Pancreas (tissue), 10 donors: ENCODE measurements at regions not wholly inside any gene's neighbourhood (a gene's known extent, or its start where the extent isn't known, plus 50 kb on each side); places are given as distances from the start of the nearest gene placed in this dataset.

ENCODE experiments used
- ATAC-seq, 4 donors: fragments of 200-7000 bp; cut with Tn5 transposase; one replicate each; pipeline versions ENCODE4 v1.8.0 to v1.9.1; 2020; ENCODE audit warnings: mild to moderate bottlenecking in 4 of 4, moderate library complexity in 4 of 4
- DNase-seq, 6 donors: peaks; one replicate each; pipeline ENCODE4 v3.0.0-alpha.2; 2020
- FAIRE-seq: peaks from 2 replicates; lab custom pipeline; 2012; peaks lifted over from hg19 to GRCh38; lab: Jason Lieb, UNC
- H3K27ac ChIP-seq, 4 donors: fragments of 200-600 bp; sonication (generic); 1 replicate in 3 of 4; 2 replicates in 1 of 4; pipeline versions ENCODE4 v1.5.0 to v1.8.0; 2020
- H3K27me3 ChIP-seq, 4 donors: fragments of 200-600 bp; one replicate each; pipeline ENCODE4 v1.8.0; 2021
- H3K36me3 ChIP-seq, 3 donors: fragments of 200-600 bp; sonication (generic) in 1 of 3; one replicate each; pipeline versions ENCODE4 v1.5.0 to v1.8.0; 2020 to 2021
- H3K4me1 ChIP-seq, 3 donors: fragments of 200-600 bp; one replicate each; pipeline ENCODE4 v1.8.0; 2021
- H3K4me3 ChIP-seq, 4 donors: fragments of 200-600 bp; sonication (generic) in 2 of 4; one replicate each; pipeline versions ENCODE4 v1.5.0 to v1.8.0; 2020 to 2021
- H3K9me3 ChIP-seq, 4 donors: fragments of 200-600 bp; one replicate each; pipeline ENCODE4 v1.8.0; 2021
- WGBS, 2 donors: extraction: QIAGEN DNeasy Blood & Tissue Kit; methylation state at CpG; one replicate each; pipeline ENCODE4 v1.1.7; 2013; 5-methylcytosine and 5-hydroxymethylcytosine counted together
- intact Hi-C, 3 donors: fragments of 100-400 bp; cut with DNase I; formaldehyde crosslinking; loops; one replicate each; pipeline versions ENCODE4 v1.11.1 to v1.14.2; 2022
- TF ChIP-seq, protein P1 (sequence below), 4 donors: fragments of 200-600 bp; sonication (generic) in 3 of 4; IDR thresholded peaks; one replicate each; pipeline versions ENCODE4 v1.5.0 to v1.8.0; 2021; ENCODE audit warnings: antibody characterized with exemption in 4 of 4
- donor health status: healthy with polysubstance abuse.
- donor health status: DM: no; HTN: no; CAD: no; lungs with moderate emphysema.
- donor health status: DM: no; HTN: no; CAD: no.
- donor health status: control.
- donor health status: control.
- donor health status: Bipolar disorder and iron deficiency.
- donor health status: DM: yes; HTN: yes; CAD: no.
- donor health status: DM: no; HTN: no; CAD: no.
- donor health status: DM: no; HTN: no; CAD: no.
- donor health status: DM: yes; HTN: yes; CAD: no.

- no peaks in the 10 kb centered on the region for H3K36me3 ChIP-seq
- no peak overlapping the region for H3K4me3 ChIP-seq
- no peak overlapping the region for H3K27ac ChIP-seq
- ATAC-seq (no peak), FAIRE-seq (no peak), DNase-seq (no peak)
- WGBS, 2 donors, result 45 to 47% methylated on average over 6 of the region's 6 CpGs
- peaks cover 0 to 8% (median 0%) of the 10 kb centered on the region in 4 donors for H3K27me3 ChIP-seq
- no peaks in the 10 kb centered on the region for H3K4me1 ChIP-seq
- TF ChIP-seq, protein P1, sequence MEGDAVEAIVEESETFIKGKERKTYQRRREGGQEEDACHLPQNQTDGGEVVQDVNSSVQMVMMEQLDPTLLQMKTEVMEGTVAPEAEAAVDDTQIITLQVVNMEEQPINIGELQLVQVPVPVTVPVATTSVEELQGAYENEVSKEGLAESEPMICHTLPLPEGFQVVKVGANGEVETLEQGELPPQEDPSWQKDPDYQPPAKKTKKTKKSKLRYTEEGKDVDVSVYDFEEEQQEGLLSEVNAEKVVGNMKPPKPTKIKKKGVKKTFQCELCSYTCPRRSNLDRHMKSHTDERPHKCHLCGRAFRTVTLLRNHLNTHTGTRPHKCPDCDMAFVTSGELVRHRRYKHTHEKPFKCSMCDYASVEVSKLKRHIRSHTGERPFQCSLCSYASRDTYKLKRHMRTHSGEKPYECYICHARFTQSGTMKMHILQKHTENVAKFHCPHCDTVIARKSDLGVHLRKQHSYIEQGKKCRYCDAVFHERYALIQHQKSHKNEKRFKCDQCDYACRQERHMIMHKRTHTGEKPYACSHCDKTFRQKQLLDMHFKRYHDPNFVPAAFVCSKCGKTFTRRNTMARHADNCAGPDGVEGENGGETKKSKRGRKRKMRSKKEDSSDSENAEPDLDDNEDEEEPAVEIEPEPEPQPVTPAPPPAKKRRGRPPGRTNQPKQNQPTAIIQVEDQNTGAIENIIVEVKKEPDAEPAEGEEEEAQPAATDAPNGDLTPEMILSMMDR (IDR thresholded peaks at IDR 0.05), result no peak
- no peaks in the 10 kb centered on the region for H3K9me3 ChIP-seq
- intact Hi-C loops, result no loop called here
Measured at GRCh38 chr2:45171136-45171501, 161.9 kb upstream of the SIX2 start.

GRCh38 chr2:45170191-45171135, 161.2 kb upstream of the SIX2 start:
- Histone ChIP-seq H3K36me3 (no peaks in the 10 kb centered on the region), H3K9me3 (no peaks in the 10 kb centered on the region), H3K27ac (no peak overlapping the region), H3K27me3 (peaks cover 0 to 10% (median 0%) of the 10 kb centered on the region in 4 donors), H3K4me3 (peak overlapping the region in 2 of 4 donors; percentile 49 to 62), H3K4me1 (no peaks in the 10 kb centered on the region)
- TF ChIP-seq, protein P1 (IDR thresholded peaks at IDR 0.05), result no peak
- DNase-seq, result peak in 2 of 6 donors; percentile 25 to 78
- WGBS, 2 donors, result 63% methylated on average over 54 to 56 of the region's 56 CpGs
- FAIRE-seq, result no peak
- intact Hi-C loops, result no loop called here
- ATAC-seq, result peak in 2 of 4 donors; percentile 1 to 2

DNA sequence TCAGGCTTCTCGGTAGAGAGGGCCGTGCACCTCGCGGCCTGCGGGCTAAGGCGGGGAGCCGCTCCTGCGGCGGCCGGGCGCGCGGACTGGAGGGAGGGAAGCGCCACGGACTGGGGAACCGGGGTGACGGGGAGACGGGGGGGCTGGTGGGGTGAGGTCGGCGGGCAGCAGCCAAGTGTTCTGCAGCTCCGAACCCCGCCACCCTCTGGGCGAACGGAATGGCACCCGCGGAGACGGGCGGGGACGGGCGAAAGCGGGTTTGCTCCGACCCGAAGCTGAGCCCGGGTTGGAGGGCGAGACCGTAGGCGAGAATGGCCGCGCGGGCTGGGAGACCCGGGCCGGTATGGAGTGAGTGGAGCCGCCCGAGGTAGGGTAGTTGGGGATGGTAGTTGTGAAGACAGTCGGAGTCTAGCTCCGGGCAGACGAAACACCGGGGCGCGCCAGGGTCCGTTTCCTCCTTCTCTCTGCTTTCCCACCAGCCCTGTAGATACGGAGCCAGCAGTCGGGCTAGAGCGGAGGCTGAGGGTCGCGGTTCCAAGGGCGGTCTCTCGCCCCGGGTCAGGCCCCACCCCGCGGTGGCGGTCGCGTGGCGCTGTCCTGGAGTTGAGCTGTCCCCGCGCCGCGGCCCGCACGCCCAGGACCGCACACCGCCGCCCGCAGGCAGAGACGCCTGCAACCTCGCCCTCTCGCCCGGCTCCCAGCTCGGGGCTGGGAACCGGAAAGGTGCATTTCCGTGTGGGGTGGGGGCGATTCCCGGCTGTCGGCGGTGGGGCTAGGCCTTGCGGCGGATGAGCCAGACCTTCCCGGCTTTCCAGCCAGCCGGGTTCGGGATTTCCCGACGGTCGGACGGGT, 160.3 kb upstream of the SIX2 start:
- Histone ChIP-seq H3K27me3 (peaks cover 0 to 10% (median 0%) of the 10 kb centered on the region in 4 donors), H3K4me1 (no peaks in the 10 kb centered on the region), H3K9me3 (no peaks in the 10 kb centered on the region), H3K36me3 (no peaks in the 10 kb centered on the region), H3K4me3 (peak overlapping the region; percentile 38 to 62 (median 46)), H3K27ac (peak overlapping the region in 3 of 4 donors; percentile 13 to 46 (median 35))
- ATAC-seq (peak; percentile 71 to 77 (median 76)), FAIRE-seq (no peak), DNase-seq (peak; percentile 16 to 80 (median 40))
- 2% methylated on average over 59 to 95 of the region's 95 CpGs for WGBS, 2 donors
- intact Hi-C loops, result no loop called here
- TF ChIP-seq, protein P1 (IDR thresholded peaks at IDR 0.05), result no peak

GRCh38 chr2:45168711-45169338, 159.6 kb upstream of the SIX2 start:
- peak; percentile 69 to 82 (median 76) for ATAC-seq
- WGBS, 2 donors, result 1 to 2% methylated on average over 60 to 70 of the region's 70 CpGs
- Histone ChIP-seq H3K4me1 (no peaks in the 10 kb centered on the region), H3K9me3 (no peaks in the 10 kb centered on the region), H3K4me3 (peak overlapping the region; percentile 38 to 62 (median 46)), H3K36me3 (no peaks in the 10 kb centered on the region), H3K27me3 (peaks cover 0 to 10% (median 0%) of the 10 kb centered on the region in 4 donors), H3K27ac (peak overlapping the region in 2 of 4 donors; percentile 35 to 46)
- peak; percentile 27 to 76 (median 41) for DNase-seq
- intact Hi-C loops, result no loop called here
- TF ChIP-seq, protein P1 (IDR thresholded peaks at IDR 0.05), result no peak
- no peak for FAIRE-seq
